ENCODE measurements at regions not wholly inside any gene's neighbourhood (a gene's known extent, or its start where the extent isn't known, plus 50 kb on each side); places are given as distances from the start of the nearest gene placed in this dataset.
A peak's percentile ranks its signal among the peaks of the same experiment; 100 is the strongest.

GRCh38 chr18:76264876-76265250, 230.2 kb downstream of the ZNF516 start:
- no peak for TF ChIP-seq CTCF (conservative IDR thresholded peaks at IDR 0.05)
- TF ChIP-seq EZH2 (IDR thresholded peaks at IDR 0.05; ENCODE audit: low read depth) = 0 out of 2 replicates have a peak, but pooled peaks have one; percentile 72
